MM.1S (cell line): ENCODE measurements at regions not wholly inside any gene's neighbourhood (a gene's known extent, or its start where the extent isn't known, plus 50 kb on each side); places are given as distances from the start of the nearest gene placed in this dataset.

Source experiments
- DNase-seq: peaks from one replicate; pipeline ENCODE4 v3.0.0-alpha.2; 2015
- H2AFZ ChIP-seq: fragments of 300-600 bp; sonication (generic); 2 replicates; pipeline ENCODE4 v1.6.0; 2016; ENCODE audit warnings: antibody characterized with exemption, low read length
- H3F3A ChIP-seq: fragments of 300-600 bp; sonication (generic); 2 replicates; pipeline ENCODE4 v1.6.1; 2016; ENCODE audit warnings: mild to moderate bottlenecking, antibody characterized with exemption, low read length, moderate library complexity, mixed read lengths; ENCODE audit not compliant: insufficient read depth
- H3K27ac ChIP-seq: fragments of 300-600 bp; sonication (generic); 2 replicates; pipeline ENCODE4 v1.5.1; 2016; ENCODE audit warnings: mild to moderate bottlenecking, low read length
- H3K27me3 ChIP-seq: fragments of 300-600 bp; sonication (generic); replicated peaks from 2 replicates; pipeline ENCODE4 v1.6.0; 2016; ENCODE audit warnings: low read length; ENCODE audit not compliant: insufficient read depth
- H3K36me3 ChIP-seq: fragments of 300-600 bp; sonication (generic); replicated peaks from 2 replicates; pipeline ENCODE4 v1.6.1; 2016; ENCODE audit warnings: mild to moderate bottlenecking, low read length, mixed read lengths; ENCODE audit not compliant: insufficient read depth
- H3K4me1 ChIP-seq: fragments of 300-600 bp; sonication (generic); 2 replicates; pipeline ENCODE4 v1.6.1; 2016; ENCODE audit warnings: low read length, mixed read lengths
- H3K4me2 ChIP-seq: fragments of 300-600 bp; sonication (generic); 2 replicates; pipeline ENCODE4 v1.6.0; 2016; ENCODE audit warnings: low read depth, low read length
- H3K4me3 ChIP-seq: fragments of 300-600 bp; sonication (generic); 2 replicates; pipeline ENCODE4 v1.5.1; 2016; ENCODE audit warnings: low read length, mixed read lengths
- H3K79me2 ChIP-seq: fragments of 300-600 bp; sonication (generic); 2 replicates; pipeline ENCODE4 v1.6.1; 2016; ENCODE audit warnings: mixed run types, low read length, mixed read lengths
- H3K9ac ChIP-seq: fragments of 300-600 bp; sonication (generic); 2 replicates; pipeline ENCODE4 v1.6.1; 2016; ENCODE audit warnings: low read length, mixed read lengths
- H3K9me2 ChIP-seq: fragments of 300-600 bp; sonication (generic); replicated peaks from 2 replicates; pipeline ENCODE4 v1.6.1; 2016; ENCODE audit warnings: mild to moderate bottlenecking, low read length, mixed read lengths; ENCODE audit not compliant: insufficient read depth
- H3K9me3 ChIP-seq: fragments of 300-600 bp; sonication (generic); replicated peaks from 2 replicates; pipeline ENCODE4 v1.6.1; 2016; ENCODE audit warnings: mild to moderate bottlenecking, low read length, mixed read lengths; ENCODE audit not compliant: insufficient read depth
- H4K20me1 ChIP-seq: fragments of 300-600 bp; sonication (generic); 2 replicates; pipeline ENCODE4 v1.6.1; 2016; ENCODE audit warnings: mild to moderate bottlenecking, low read length, moderate library complexity, mixed read lengths; ENCODE audit not compliant: insufficient read depth
- CTCF ChIP-seq: fragments of 300-600 bp; sonication (generic); IDR thresholded peaks from 2 replicates; pipeline ENCODE4 v1.5.1; 2016; ENCODE audit warnings: antibody characterized with exemption, low read length, mixed read lengths
- EZH2 ChIP-seq: fragments of 300-600 bp; sonication (generic); optimal IDR thresholded peaks from 2 replicates; pipeline ENCODE3; 2017; ENCODE audit warnings: low read depth, mild to moderate bottlenecking, antibody characterized with exemption, low read length, mixed read lengths
- EZH2phosphoT487 ChIP-seq: fragments of 300-600 bp; sonication (generic); IDR thresholded peaks from 2 replicates; pipeline ENCODE4 v1.6.1; 2018; ENCODE audit warnings: antibody characterized with exemption, low read length

GRCh38 chr1:98371764-98372163, 289.8 kb upstream of the SNX7 start:
- Histone ChIP-seq H2AFZ (no peak overlapping the region), H3K4me2 (no peak overlapping the region), H3K4me1 (no peaks in the 10 kb centered on the region), H3K9me2 (no peaks in the 10 kb centered on the region), H3K79me2 (no peaks in the 10 kb centered on the region), H3K9me3 (no peaks in the 10 kb centered on the region), H3K27me3 (no peaks in the 10 kb centered on the region), H4K20me1 (no peaks in the 10 kb centered on the region), H3F3A (no peaks in the 10 kb centered on the region), H3K27ac (no peak overlapping the region), H3K9ac (no peak overlapping the region), H3K36me3 (no peaks in the 10 kb centered on the region), H3K4me3 (no peak overlapping the region)
- TF ChIP-seq EZH2phosphoT487 (no peak), CTCF (no peak), EZH2 (no peak)
- DNase-seq, result no peak

DNA sequence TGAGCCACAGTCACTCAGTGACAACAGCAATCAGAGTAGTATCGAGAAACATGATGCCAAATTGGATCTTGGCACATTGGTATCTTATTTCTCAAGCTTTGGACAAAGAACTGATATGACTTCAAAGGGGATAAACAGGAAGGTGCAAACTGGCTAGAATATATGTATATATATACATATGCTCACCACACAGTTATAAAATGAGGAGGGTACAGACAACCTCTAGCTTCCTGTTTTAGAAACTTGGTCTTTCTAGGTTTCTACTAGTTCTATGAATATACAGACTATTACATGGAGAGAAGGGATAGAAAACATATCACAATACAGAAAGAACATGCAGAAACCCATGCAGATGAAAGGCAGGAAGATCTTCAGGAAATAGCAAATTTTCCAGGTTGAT, 292.1 kb upstream of the SNX7 start:
- no peaks in the 10 kb centered on the region for H3K9me2 ChIP-seq
- no peaks in the 10 kb centered on the region for H3K9me3 ChIP-seq
- no peak overlapping the region for H3K9ac ChIP-seq
- TF ChIP-seq EZH2phosphoT487 (no peak), EZH2 (no peak), CTCF (no peak)
- no peaks in the 10 kb centered on the region for H3K27me3 ChIP-seq
- H3K4me1 ChIP-seq, result no peaks in the 10 kb centered on the region
- no peaks in the 10 kb centered on the region for H3K36me3 ChIP-seq
- no peaks in the 10 kb centered on the region for H3F3A ChIP-seq
- no peak overlapping the region for H3K4me2 ChIP-seq
- no peak overlapping the region for H3K27ac ChIP-seq
- no peaks in the 10 kb centered on the region for H4K20me1 ChIP-seq
- H3K4me3 ChIP-seq, result no peak overlapping the region
- DNase-seq, result no peak
- H3K79me2 ChIP-seq, result no peaks in the 10 kb centered on the region
- no peak overlapping the region for H2AFZ ChIP-seq

DNA sequence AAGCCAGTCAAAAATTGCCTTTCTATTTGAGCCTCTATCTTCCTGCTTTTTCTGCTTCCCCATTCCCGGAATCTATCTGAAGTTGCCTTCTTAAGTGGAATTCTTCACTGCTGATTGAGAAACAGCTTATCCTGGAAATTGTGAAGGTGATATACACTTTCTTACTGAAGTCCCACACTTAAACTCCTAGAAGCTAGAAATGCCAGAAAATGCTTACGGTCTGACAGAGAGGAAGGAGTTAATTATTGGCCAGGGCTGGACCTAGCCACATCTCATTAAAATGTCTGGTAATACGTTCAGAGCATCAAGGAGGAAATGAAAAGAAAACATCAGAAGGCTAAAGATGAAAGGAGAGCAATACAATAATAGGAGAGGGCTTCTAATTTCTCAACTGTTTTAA, 292.5 kb upstream of the SNX7 start:
- no peak overlapping the region for H3K27ac ChIP-seq
- H3K4me2 ChIP-seq, result no peak overlapping the region
- DNase-seq, result no peak
- no peaks in the 10 kb centered on the region for H3K9me3 ChIP-seq
- no peak overlapping the region for H3K9ac ChIP-seq
- no peaks in the 10 kb centered on the region for H3K36me3 ChIP-seq
- no peaks in the 10 kb centered on the region for H3K9me2 ChIP-seq
- no peaks in the 10 kb centered on the region for H3K27me3 ChIP-seq
- H2AFZ ChIP-seq, result no peak overlapping the region
- H3K79me2 ChIP-seq, result no peaks in the 10 kb centered on the region
- no peak overlapping the region for H3K4me3 ChIP-seq
- H4K20me1 ChIP-seq, result no peaks in the 10 kb centered on the region
- TF ChIP-seq EZH2phosphoT487 (no peak), CTCF (no peak), EZH2 (no peak)
- H3F3A ChIP-seq, result no peaks in the 10 kb centered on the region
- H3K4me1 ChIP-seq, result no peaks in the 10 kb centered on the region

DNA sequence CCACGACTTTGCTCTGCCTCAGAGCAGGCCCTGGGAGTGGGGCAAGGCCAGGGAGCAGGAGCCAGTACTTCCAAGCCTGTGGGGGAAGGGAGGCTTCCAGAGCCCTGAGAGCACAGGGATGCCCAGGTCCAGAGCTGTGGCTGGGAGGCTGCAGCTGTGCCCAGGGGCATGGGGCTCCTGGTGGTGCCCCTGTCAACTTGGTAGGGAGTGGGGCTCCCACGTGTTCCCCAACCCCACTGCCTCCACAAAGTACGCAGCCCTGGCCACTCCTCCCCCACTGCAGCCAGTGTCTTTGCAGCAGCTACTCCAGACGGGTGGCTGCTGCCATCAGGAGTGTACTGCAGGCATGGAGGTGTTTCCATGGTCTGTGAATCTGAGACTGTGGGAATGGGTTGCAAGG, 294.1 kb upstream of the SNX7 start:
- H3K27me3 ChIP-seq, result no peaks in the 10 kb centered on the region
- TF ChIP-seq EZH2phosphoT487, result no peak
- TF ChIP-seq EZH2, result no peak
- no peaks in the 10 kb centered on the region for H3K36me3 ChIP-seq
- no peaks in the 10 kb centered on the region for H3F3A ChIP-seq
- H3K9me3 ChIP-seq, result no peaks in the 10 kb centered on the region
- H2AFZ ChIP-seq, result no peak overlapping the region
- no peak overlapping the region for H3K4me3 ChIP-seq
- no peak for DNase-seq
- H3K9me2 ChIP-seq, result no peaks in the 10 kb centered on the region
- no peaks in the 10 kb centered on the region for H3K79me2 ChIP-seq
- H3K4me2 ChIP-seq, result no peak overlapping the region
- H4K20me1 ChIP-seq, result no peaks in the 10 kb centered on the region
- H3K27ac ChIP-seq, result no peak overlapping the region
- H3K9ac ChIP-seq, result no peak overlapping the region
- no peaks in the 10 kb centered on the region for H3K4me1 ChIP-seq
